DOHH2 (cell line): ENCODE measurements at regions not wholly inside any gene's neighbourhood (a gene's known extent, or its start where the extent isn't known, plus 50 kb on each side); places are given as distances from the start of the nearest gene placed in this dataset.
A peak's percentile ranks its signal among the peaks of the same experiment; 100 is the strongest.

Source experiments
- H3F3A ChIP-seq: fragments of 200-600 bp; sonication (generic), shearing (Covaris generic); 2 replicates; pipeline ENCODE4 v1.6.0; 2016; ENCODE audit warnings: antibody characterized with exemption, mild to moderate bottlenecking; ENCODE audit not compliant: control insufficient read depth, insufficient read depth
- H3K27ac ChIP-seq: fragments of 200-600 bp; sonication (generic); 2 replicates; pipeline ENCODE4 v1.5.1; 2014; ENCODE audit warnings: low read depth, mild to moderate bottlenecking, low read length, moderate library complexity
- H3K27me3 ChIP-seq: fragments of 200-600 bp; sonication (generic); 2 replicates; pipeline ENCODE4 v1.6.1; 2014; ENCODE audit warnings: mild to moderate bottlenecking, low read length, mixed read lengths; ENCODE audit not compliant: control insufficient read depth
- H3K36me3 ChIP-seq: fragments of 200-600 bp; sonication (generic); 2 replicates; pipeline ENCODE4 v1.6.1; 2014; ENCODE audit warnings: mild to moderate bottlenecking, low read length, moderate library complexity, mixed read lengths; ENCODE audit not compliant: control insufficient read depth
- H3K4me1 ChIP-seq: fragments of 200-600 bp; sonication (generic); 2 replicates; pipeline ENCODE4 v1.6.1; 2014; ENCODE audit warnings: mild to moderate bottlenecking, low read length, mixed read lengths; ENCODE audit not compliant: control insufficient read depth
- H3K4me2 ChIP-seq: fragments of 200-600 bp; sonication (generic); 2 replicates; pipeline ENCODE4 v1.6.0; 2014; ENCODE audit warnings: mild to moderate bottlenecking, low read length, moderate library complexity
- H3K4me3 ChIP-seq: fragments of 200-600 bp; sonication (generic); 2 replicates; pipeline ENCODE4 v1.5.1; 2014; ENCODE audit warnings: mild to moderate bottlenecking, low read length, mixed read lengths
- H3K79me2 ChIP-seq: fragments of 200-600 bp; sonication (generic); 2 replicates; pipeline ENCODE4 v1.6.1; 2014; ENCODE audit warnings: mild to moderate bottlenecking, low read length, mixed read lengths; ENCODE audit not compliant: control insufficient read depth
- H3K9me2 ChIP-seq: fragments of 200-600 bp; sonication (generic); replicated peaks from 2 replicates; pipeline ENCODE4 v1.6.1; 2014; ENCODE audit warnings: mild to moderate bottlenecking, low read length, mixed read lengths; ENCODE audit not compliant: control insufficient read depth
- H3K9me3 ChIP-seq: fragments of 200-600 bp; sonication (generic); 2 replicates; pipeline ENCODE4 v1.6.1; 2014; ENCODE audit warnings: antibody characterized with exemption, low read length, mixed read lengths; ENCODE audit not compliant: control insufficient read depth, insufficient read depth
- H4K20me1 ChIP-seq: fragments of 200-600 bp; sonication (generic); 2 replicates; pipeline ENCODE4 v1.6.0; 2014; ENCODE audit warnings: low read depth, mild to moderate bottlenecking, antibody characterized with exemption, low read length, moderate library complexity; ENCODE audit not compliant: control insufficient read depth, insufficient read depth
- CTCF ChIP-seq: fragments of 200-600 bp; sonication (generic); IDR thresholded peaks from one replicate; pipeline ENCODE4 v1.5.1; 2014; ENCODE audit warnings: antibody characterized with exemption, mild to moderate bottlenecking, low read depth, low read length; ENCODE audit not compliant: poor library complexity, severe bottlenecking
- EZH2phosphoT487 ChIP-seq: fragments of 200-600 bp; sonication (generic); IDR thresholded peaks from 2 replicates; pipeline ENCODE4 v1.6.1; 2017; ENCODE audit warnings: borderline replicate concordance, mild to moderate bottlenecking, antibody characterized with exemption, low read length, moderate library complexity, mixed read lengths

- Histone ChIP-seq H3K27me3 (no peaks in the 10 kb centered on the region), H3K79me2 (no peaks in the 10 kb centered on the region), H3K9me2 (no peaks in the 10 kb centered on the region), H3K9me3 (no peaks in the 10 kb centered on the region), H3K27ac (no peak overlapping the region), H3K4me2 (peak overlapping the region; percentile 81; the same call in 1 of the 2 replicates), H4K20me1 (no peaks in the 10 kb centered on the region), H3F3A (no peaks in the 10 kb centered on the region), H3K4me3 (0 out of 2 replicates have a peak overlapping the region, but pooled peaks have one; percentile 3), H3K36me3 (no peaks in the 10 kb centered on the region), H3K4me1 (peaks cover 22% of the 10 kb centered on the region)
- TF ChIP-seq CTCF (no peak), EZH2phosphoT487 (no peak)
These were observed 95.0 kb upstream of the CALM2 start for GRCh38 chr2:47271054-47272000.

DNA sequence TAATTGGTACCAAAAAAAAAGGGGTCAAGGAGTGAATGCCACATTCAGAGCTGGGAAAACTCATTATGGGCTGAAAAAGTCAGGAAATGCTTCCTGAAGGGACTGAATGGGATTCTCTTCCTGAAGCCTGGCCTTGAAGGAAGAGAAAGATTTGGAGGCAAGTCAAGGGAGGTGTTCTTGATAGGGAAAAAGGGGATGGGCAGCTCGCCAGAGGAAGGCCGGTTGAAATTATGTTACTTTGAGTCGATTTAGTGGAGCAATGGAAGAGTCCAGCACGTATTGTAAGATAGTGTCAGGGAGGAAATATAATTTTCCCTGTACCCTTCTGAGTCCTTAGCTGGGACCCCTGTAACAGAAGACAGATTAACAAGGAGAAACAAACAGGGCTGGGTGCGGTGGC, 94.1 kb upstream of the CALM2 start:
- peaks cover 22% of the 10 kb centered on the region for H3K4me1 ChIP-seq
- no peaks in the 10 kb centered on the region for H3K9me3 ChIP-seq
- H3K36me3 ChIP-seq, result no peaks in the 10 kb centered on the region
- no peak overlapping the region for H3K27ac ChIP-seq
- no peaks in the 10 kb centered on the region for H3K9me2 ChIP-seq
- H3K4me2 ChIP-seq, result no peak overlapping the region
- no peak for TF ChIP-seq CTCF
- no peak for TF ChIP-seq EZH2phosphoT487
- no peak overlapping the region for H3K4me3 ChIP-seq
- H3K27me3 ChIP-seq, result no peaks in the 10 kb centered on the region
- H3F3A ChIP-seq, result no peaks in the 10 kb centered on the region
- H4K20me1 ChIP-seq, result no peaks in the 10 kb centered on the region
- no peaks in the 10 kb centered on the region for H3K79me2 ChIP-seq

- Histone ChIP-seq H3K4me3 (no peak overlapping the region), H3K27me3 (no peaks in the 10 kb centered on the region), H3F3A (no peaks in the 10 kb centered on the region), H3K4me1 (peaks cover 22% of the 10 kb centered on the region), H4K20me1 (no peaks in the 10 kb centered on the region), H3K36me3 (no peaks in the 10 kb centered on the region), H3K9me3 (no peaks in the 10 kb centered on the region), H3K79me2 (no peaks in the 10 kb centered on the region), H3K4me2 (no peak overlapping the region), H3K27ac (no peak overlapping the region), H3K9me2 (no peaks in the 10 kb centered on the region)
- TF ChIP-seq CTCF (no peak), EZH2phosphoT487 (no peak)
These were observed 93.3 kb upstream of the CALM2 start for GRCh38 chr2:47269316-47270232.
